Stimulated activated naive CD8-positive, alpha-beta T cell treated with anti-CD3 and anti-CD28 coated beads, Interleukin-15, Interleukin-2, amounts not matched to agents 100 ng/mL and 50 ng/mL, for 24 hours (primary cell): ENCODE measurements at regions not wholly inside any gene's neighbourhood (a gene's known extent, or its start where the extent isn't known, plus 50 kb on each side); places are given as distances from the start of the nearest gene placed in this dataset.
"Not testable (repeated sequence)": the region's sequence is repeated elsewhere in the genome, so short reads cannot be mapped to it uniquely, and the experiment has no call there.

Experiments used
- H3K27ac Mint-ChIP-seq: one replicate; pipeline ENCODE4 v1.8.0; 2021; ENCODE audit warnings: mild to moderate bottlenecking, mixed read lengths
- H3K27me3 Mint-ChIP-seq: one replicate; pipeline ENCODE4 v1.8.0; 2021; ENCODE audit warnings: mixed read lengths
- H3K36me3 Mint-ChIP-seq: one replicate; pipeline ENCODE4 v1.8.0; 2021; ENCODE audit warnings: low read depth, mixed read lengths
- H3K4me1 Mint-ChIP-seq: one replicate; pipeline ENCODE4 v1.8.0; 2021; ENCODE audit warnings: low read depth, mixed read lengths
- H3K4me3 Mint-ChIP-seq: one replicate; pipeline ENCODE4 v1.8.0; 2021; ENCODE audit warnings: mild to moderate bottlenecking, mixed read lengths
- H3K9me3 Mint-ChIP-seq: one replicate; pipeline ENCODE4 v1.8.0; 2021; ENCODE audit warnings: mixed read lengths

DNA sequence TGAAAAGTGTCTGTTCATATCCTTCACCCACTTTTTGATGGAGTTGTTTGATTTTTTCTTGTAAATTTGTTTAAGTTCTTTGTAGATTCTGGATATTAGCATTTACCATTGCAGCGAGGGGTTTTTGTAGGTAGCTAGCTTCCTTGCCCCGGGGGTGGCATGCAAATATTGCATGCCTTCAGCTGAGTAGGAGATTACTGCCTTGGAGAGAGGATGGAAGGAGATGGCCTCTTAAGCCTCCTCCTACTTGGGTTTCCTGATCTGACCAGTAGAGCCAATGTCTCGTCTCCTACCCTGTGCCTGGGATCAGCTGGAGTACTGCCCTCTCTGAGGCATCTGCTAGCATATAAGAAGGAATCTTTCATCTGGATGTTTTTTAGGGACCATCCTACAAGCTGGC is 134.4 kb upstream of the CCND2 start:
- Mint-ChIP-seq H3K36me3 (peaks cover 4% of the 10 kb centered on the region), H3K4me1 (peaks cover 91% of the 10 kb centered on the region), H3K27me3 (no peaks in the 10 kb centered on the region), H3K4me3 (peak overlapping the region; percentile 13), H3K9me3 (peaks cover 4% of the 10 kb centered on the region), H3K27ac (no peak overlapping the region)

DNA sequence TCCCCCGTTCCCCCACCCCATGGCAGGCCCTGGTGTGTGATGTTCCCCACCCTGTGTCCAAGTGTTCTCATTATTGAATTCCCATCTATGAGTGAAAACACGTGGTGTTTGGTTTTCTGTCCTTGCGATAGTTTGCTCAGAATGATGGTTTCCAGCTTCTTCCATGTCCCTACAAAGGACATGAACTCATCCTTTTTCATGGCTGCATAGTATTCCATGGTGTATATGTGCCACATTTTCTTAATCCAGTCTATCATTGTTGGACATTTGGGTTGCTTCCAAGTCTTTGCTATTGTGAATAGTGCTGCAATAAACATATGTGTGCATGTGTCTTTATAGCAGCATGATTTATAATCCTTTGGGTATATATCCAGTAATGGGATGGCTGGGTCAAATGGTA is 135.0 kb upstream of the CCND2 start:
- H3K4me3 Mint-ChIP-seq, H3K27ac Mint-ChIP-seq, H3K27me3 Mint-ChIP-seq, H3K36me3 Mint-ChIP-seq, H3K9me3 Mint-ChIP-seq: not testable (repeated sequence)
- peaks cover 91% of the 10 kb centered on the region for H3K4me1 Mint-ChIP-seq

DNA sequence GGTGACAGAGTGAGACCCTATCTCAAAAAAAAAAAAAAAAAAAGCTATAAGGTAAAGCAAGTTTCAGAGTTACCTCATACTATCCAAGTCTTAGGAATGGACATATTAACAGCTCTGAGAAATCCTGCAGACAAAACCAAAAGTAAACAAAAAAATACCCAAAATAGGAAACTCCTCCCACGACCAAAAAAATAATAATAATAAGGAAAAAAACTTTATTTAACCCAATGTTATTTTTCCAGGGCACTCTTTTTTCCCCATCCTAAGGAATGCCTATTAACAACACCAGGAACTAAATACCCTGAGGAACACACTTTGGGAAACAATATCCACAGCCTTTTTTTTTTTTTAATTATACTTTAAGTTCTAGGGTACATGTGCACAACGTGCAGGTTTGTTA is 135.5 kb upstream of the CCND2 start:
- Mint-ChIP-seq H3K4me1 (peaks cover 88% of the 10 kb centered on the region), H3K9me3 (peaks cover 4% of the 10 kb centered on the region), H3K36me3 (peaks cover 4% of the 10 kb centered on the region), H3K27ac (no peak overlapping the region), H3K4me3 (no peak overlapping the region), H3K27me3 (no peaks in the 10 kb centered on the region)

GRCh38 chr12:4137441-4137840 is 136.1 kb upstream of the CCND2 start:
- H3K27me3 Mint-ChIP-seq, result no peaks in the 10 kb centered on the region
- peaks cover 4% of the 10 kb centered on the region for H3K9me3 Mint-ChIP-seq
- H3K36me3 Mint-ChIP-seq, result peaks cover 4% of the 10 kb centered on the region
- H3K4me3 Mint-ChIP-seq, result no peak overlapping the region
- no peak overlapping the region for H3K27ac Mint-ChIP-seq
- peaks cover 82% of the 10 kb centered on the region for H3K4me1 Mint-ChIP-seq

DNA sequence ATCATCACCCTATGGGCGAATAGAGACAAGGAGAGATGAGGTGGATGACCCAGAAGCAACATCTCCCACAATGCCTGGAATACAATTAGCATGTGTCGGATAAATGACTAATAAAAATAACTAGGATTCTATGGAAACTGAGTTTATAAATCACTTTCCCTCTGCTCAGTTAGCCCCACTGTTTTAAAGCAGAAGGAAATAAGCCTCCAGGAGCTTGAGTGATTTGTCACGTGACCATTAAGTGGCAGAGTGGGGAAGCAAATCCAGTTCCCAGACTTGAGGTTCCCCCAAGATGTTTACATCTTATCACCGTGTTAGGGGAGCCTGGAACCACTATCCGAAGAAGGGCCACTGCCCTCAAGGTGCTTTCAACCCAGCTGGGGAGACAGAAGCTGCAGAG is 136.5 kb upstream of the CCND2 start:
- Mint-ChIP-seq H3K27ac (peak overlapping the region; percentile 97), H3K9me3 (peaks cover 4% of the 10 kb centered on the region), H3K36me3 (peaks cover 4% of the 10 kb centered on the region), H3K4me3 (peak overlapping the region; percentile 40), H3K4me1 (peaks cover 78% of the 10 kb centered on the region), H3K27me3 (no peaks in the 10 kb centered on the region)

GRCh38 chr12:4135919-4136605 is 137.5 kb upstream of the CCND2 start:
- Mint-ChIP-seq H3K27me3 (no peaks in the 10 kb centered on the region), H3K27ac (peak overlapping the region; percentile 97), H3K36me3 (peaks cover 4% of the 10 kb centered on the region), H3K4me1 (peaks cover 68% of the 10 kb centered on the region), H3K9me3 (peaks cover 4% of the 10 kb centered on the region), H3K4me3 (peak overlapping the region; percentile 40)

- Mint-ChIP-seq H3K4me3 (no peak overlapping the region), H3K27ac (peak overlapping the region; percentile 97), H3K36me3 (peaks cover 4% of the 10 kb centered on the region), H3K27me3 (no peaks in the 10 kb centered on the region), H3K4me1 (peaks cover 54% of the 10 kb centered on the region), H3K9me3 (peaks cover 4% of the 10 kb centered on the region)
Measured at GRCh38 chr12:4134448-4135263, 138.9 kb upstream of the CCND2 start.

- Mint-ChIP-seq H3K4me1 (peaks cover 46% of the 10 kb centered on the region), H3K27me3 (no peaks in the 10 kb centered on the region), H3K9me3 (peaks cover 4% of the 10 kb centered on the region), H3K36me3 (peaks cover 4% of the 10 kb centered on the region), H3K4me3 (no peak overlapping the region), H3K27ac (no peak overlapping the region)
Measured at GRCh38 chr12:4133636-4134447, 139.7 kb upstream of the CCND2 start.

DNA sequence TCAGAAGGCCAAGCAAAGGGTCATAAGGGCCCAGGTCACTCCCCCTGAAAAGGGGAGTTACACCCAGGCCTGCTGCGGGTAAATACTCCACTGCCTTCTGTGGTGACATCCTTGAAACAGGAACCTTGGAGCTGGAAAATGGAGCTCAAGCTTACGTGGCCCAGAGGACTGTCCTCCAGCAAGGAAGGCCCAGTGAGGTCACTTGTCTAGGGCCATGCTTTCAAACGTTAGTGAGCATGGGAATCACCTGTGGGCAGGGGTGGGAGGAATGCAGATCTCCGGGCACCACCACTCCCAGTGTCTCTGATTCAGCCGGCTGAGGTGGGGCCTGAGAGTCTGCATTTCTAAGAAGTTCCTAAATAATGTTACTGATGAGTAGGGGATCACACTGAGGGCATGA is 140.5 kb upstream of the CCND2 start:
- H3K4me3 Mint-ChIP-seq, result no peak overlapping the region
- peaks cover 4% of the 10 kb centered on the region for H3K36me3 Mint-ChIP-seq
- peaks cover 45% of the 10 kb centered on the region for H3K4me1 Mint-ChIP-seq
- no peak overlapping the region for H3K27ac Mint-ChIP-seq
- H3K9me3 Mint-ChIP-seq, result peaks cover 4% of the 10 kb centered on the region
- no peaks in the 10 kb centered on the region for H3K27me3 Mint-ChIP-seq

DNA sequence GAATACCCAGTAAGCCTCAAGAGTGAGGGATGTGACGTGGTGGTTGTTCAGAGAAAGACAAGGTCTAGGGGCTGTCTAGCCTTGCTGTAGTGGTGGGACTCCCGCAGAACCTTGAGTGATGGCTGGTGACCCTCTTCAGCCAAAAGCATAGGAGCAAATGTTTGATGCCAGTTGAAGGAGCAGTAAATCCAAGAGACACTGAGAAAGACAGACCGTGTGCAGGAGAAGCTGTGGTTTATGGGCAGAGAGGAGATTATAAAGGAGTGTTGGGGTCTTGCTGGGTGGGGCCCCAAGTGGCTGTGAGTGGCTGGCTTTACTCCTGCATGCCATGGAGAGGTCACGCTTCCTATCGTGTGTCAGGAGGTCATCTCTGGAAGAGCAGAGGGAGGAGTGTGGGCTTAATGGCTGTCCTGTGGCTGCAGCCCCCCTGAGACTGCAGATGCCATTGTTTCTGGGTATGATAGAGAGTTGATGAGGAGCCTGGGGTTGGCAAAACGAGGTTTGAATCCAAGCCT is 152.0 kb upstream of the CCND2 start:
- Mint-ChIP-seq H3K27me3 (no peaks in the 10 kb centered on the region), H3K4me1 (peaks cover 57% of the 10 kb centered on the region), H3K36me3 (no peaks in the 10 kb centered on the region)

DNA sequence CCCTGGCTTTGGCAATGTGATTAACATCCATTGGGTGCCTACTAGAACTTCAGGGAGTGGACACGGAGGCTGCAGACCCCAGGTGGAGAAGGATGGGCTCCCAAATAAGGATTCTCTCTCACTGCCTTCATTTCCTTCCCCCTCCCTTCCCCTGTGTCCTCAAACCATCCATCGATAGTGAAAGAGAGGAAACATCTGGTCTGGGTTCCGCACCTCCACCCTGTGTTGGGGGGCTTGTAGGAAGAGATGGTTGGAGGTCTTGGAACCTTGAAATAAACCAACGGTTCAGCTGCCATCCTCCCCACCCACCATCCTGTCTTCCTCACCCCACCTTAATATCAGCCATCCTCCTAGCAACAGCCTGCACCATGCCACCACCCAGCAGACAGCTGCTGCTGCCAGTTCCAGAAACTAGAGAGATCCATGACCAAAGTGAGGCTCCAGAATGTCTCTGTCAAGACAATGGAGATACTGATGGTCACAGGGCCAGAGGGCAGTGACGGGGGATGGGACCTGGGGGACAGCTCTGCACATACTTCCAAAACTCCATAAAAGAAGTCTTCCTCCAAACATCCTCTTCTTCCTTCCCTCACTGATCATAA is 153.1 kb upstream of the CCND2 start:
- no peaks in the 10 kb centered on the region for H3K27me3 Mint-ChIP-seq
- peak overlapping the region; percentile 34 for H3K27ac Mint-ChIP-seq
- H3K4me1 Mint-ChIP-seq, result peaks cover 69% of the 10 kb centered on the region
- H3K4me3 Mint-ChIP-seq, result no peak overlapping the region
- no peaks in the 10 kb centered on the region for H3K9me3 Mint-ChIP-seq
- no peaks in the 10 kb centered on the region for H3K36me3 Mint-ChIP-seq

More for the DNA sequence above, 152.0 kb upstream of the CCND2 start:
- Mint-ChIP-seq H3K4me3 (no peak overlapping the region), H3K27ac (peak overlapping the region; percentile 34), H3K9me3 (no peaks in the 10 kb centered on the region)

DNA sequence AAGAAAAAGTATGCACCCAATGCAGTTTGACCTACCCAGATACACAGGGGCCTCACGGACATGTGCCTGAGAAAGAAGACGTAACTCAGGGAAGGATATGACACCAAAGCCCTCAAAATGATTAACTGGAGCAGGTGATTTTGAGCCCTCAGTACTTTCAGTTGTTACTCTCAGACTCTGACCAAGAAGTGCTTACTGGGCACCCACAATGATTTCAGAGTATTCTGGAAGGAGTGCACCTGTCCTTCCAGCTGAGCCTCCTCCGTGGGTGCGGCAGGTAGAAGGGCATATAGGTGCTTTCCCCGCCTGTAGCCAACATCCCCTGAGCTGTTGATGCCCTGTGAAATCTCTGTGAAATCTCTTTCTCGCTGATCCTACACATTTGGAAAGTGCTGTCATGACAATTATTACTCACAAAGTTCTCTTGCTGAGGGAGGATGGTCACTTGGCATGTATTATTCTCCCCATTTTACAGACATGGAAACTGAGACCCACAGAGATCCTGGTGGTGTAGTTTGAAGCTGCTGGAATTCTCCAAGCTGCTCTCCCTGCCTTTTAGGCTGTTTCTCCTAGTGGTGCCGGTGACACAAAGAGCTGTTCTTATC is 154.3 kb upstream of the CCND2 start:
- Mint-ChIP-seq H3K4me1 (peaks cover 77% of the 10 kb centered on the region), H3K4me3 (peak overlapping the region; percentile 68), H3K9me3 (no peaks in the 10 kb centered on the region), H3K27ac (peak overlapping the region; percentile 91), H3K36me3 (no peaks in the 10 kb centered on the region), H3K27me3 (no peaks in the 10 kb centered on the region)

GRCh38 chr12:4118601-4119156 is 154.9 kb upstream of the CCND2 start:
- Mint-ChIP-seq H3K4me1 (peaks cover 75% of the 10 kb centered on the region), H3K27me3 (no peaks in the 10 kb centered on the region), H3K36me3 (no peaks in the 10 kb centered on the region), H3K4me3 (peak overlapping the region; percentile 68), H3K27ac (peak overlapping the region; percentile 91), H3K9me3 (no peaks in the 10 kb centered on the region)

DNA sequence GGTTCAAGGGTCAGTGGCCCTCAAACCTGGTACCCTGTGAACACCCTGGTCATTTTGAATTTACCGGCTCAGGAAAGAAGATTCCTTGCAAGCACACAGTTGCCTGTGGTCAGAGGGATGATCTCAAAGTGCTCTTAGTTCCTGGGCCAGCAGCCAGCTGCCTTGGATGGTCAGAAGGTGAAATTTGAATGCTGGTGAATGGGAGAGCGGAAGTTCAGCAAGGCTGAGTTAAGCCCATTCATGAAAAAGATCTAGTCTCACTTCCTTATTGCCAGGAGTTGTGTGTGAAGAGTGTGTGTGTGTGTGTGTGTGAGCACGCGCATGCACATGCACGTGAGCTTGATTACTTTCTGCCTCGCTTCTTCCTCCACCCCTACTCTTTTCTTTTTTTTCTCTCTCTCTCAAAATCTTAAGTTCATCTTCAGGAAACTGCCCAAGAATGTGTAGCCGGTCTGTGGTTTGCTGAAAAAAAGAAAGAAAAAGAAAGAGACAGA is 155.5 kb upstream of the CCND2 start:
- H3K4me3 Mint-ChIP-seq, result peak overlapping the region; percentile 68
- H3K27ac Mint-ChIP-seq, result peak overlapping the region; percentile 91
- no peaks in the 10 kb centered on the region for H3K36me3 Mint-ChIP-seq
- H3K9me3 Mint-ChIP-seq, result no peaks in the 10 kb centered on the region
- H3K27me3 Mint-ChIP-seq, result no peaks in the 10 kb centered on the region
- H3K4me1 Mint-ChIP-seq, result peaks cover 77% of the 10 kb centered on the region
